Liver (tissue), 8 donors: ENCODE measurements at regions not wholly inside any gene's neighbourhood (a gene's known extent, or its start where the extent isn't known, plus 50 kb on each side); places are given as distances from the start of the nearest gene placed in this dataset.

Experiments used
- DNase-seq: peaks from one replicate; pipeline ENCODE4 v3.0.0-alpha.2; 2017; ENCODE audit warnings: low spot score
- H3K27ac ChIP-seq, 2 donors: one replicate each; pipeline ENCODE4 v1.7.0; 2013; ENCODE audit warnings: inconsistent platforms in 2 of 2, low read length in 2 of 2, control low read depth in 1 of 2, low read depth in 1 of 2, mild to moderate bottlenecking in 1 of 2
- H3K27me3 ChIP-seq, 4 donors: one replicate each; pipeline versions ENCODE4 v1.6.1 to v1.7.0; 2013; ENCODE audit warnings: low read length in 3 of 4, inconsistent platforms in 1 of 4, mild to moderate bottlenecking in 1 of 4, moderate library complexity in 1 of 4; ENCODE audit not compliant: control insufficient read depth in 4 of 4, insufficient read depth in 4 of 4
- H3K36me3 ChIP-seq, 4 donors: one replicate each; pipeline versions ENCODE4 v1.6.1 to v1.7.0; 2013; ENCODE audit warnings: low read length in 3 of 4, mild to moderate bottlenecking in 3 of 4, low read depth in 1 of 4, moderate library complexity in 1 of 4; ENCODE audit not compliant: control insufficient read depth in 4 of 4, insufficient read depth in 3 of 4
- H3K4me1 ChIP-seq, 4 donors: one replicate each; pipeline versions ENCODE4 v1.6.1 to v1.7.0; 2013; ENCODE audit warnings: low read length in 3 of 4, mild to moderate bottlenecking in 3 of 4, moderate library complexity in 1 of 4; ENCODE audit not compliant: control insufficient read depth in 4 of 4, insufficient read depth in 4 of 4
- H3K4me3 ChIP-seq, 3 donors: one replicate each; pipeline versions ENCODE4 v1.6.1 to v1.7.0; 2013; ENCODE audit warnings: low read length in 3 of 3, control low read depth in 1 of 3, low read depth in 1 of 3, mild to moderate bottlenecking in 1 of 3
- H3K9ac ChIP-seq, 2 donors: one replicate each; pipeline ENCODE4 v1.7.0; 2013; ENCODE audit warnings: low read length in 2 of 2, mild to moderate bottlenecking in 2 of 2, moderate library complexity in 2 of 2, control low read depth in 1 of 2, low read depth in 1 of 2
- H3K9me3 ChIP-seq, 4 donors: one replicate each; pipeline versions ENCODE4 v1.6.1 to v1.7.0; 2013; ENCODE audit warnings: low read length in 3 of 4; ENCODE audit not compliant: control insufficient read depth in 4 of 4
- ATF3 ChIP-seq: IDR thresholded peaks from 2 replicates; pipeline ENCODE4 v1.6.1; 2016; ENCODE audit warnings: antibody characterized with exemption
- CTCF ChIP-seq: fragments of 150-350 bp; IDR thresholded peaks from 2 replicates; pipeline ENCODE4 v1.5.1; 2017; ENCODE audit warnings: improper control_type of control experiment, low read depth, low read length; ENCODE audit not compliant: missing input control
- EGR1 ChIP-seq, 2 donors: IDR thresholded peaks; 2 replicates each; pipeline ENCODE4 v1.6.1; 2016 to 2018; ENCODE audit warnings: antibody characterized with exemption in 2 of 2, low read depth in 2 of 2
- FOXA1 ChIP-seq: IDR thresholded peaks from 2 replicates; pipeline ENCODE4 v1.6.1; 2016; ENCODE audit warnings: antibody characterized with exemption
- FOXA2 ChIP-seq: IDR thresholded peaks from 2 replicates; pipeline ENCODE4 v1.6.1; 2016; ENCODE audit warnings: antibody characterized with exemption
- GABPA ChIP-seq, 2 donors: IDR thresholded peaks in 1 of 2; conservative IDR thresholded peaks in 1 of 2; 2 replicates each; pipeline ENCODE4 v1.6.1; 2016; ENCODE audit warnings: antibody characterized with exemption in 2 of 2, mild to moderate bottlenecking in 1 of 2, moderate library complexity in 1 of 2
- HNF4A ChIP-seq, 2 donors: conservative IDR thresholded peaks; 2 replicates each; pipeline ENCODE4 v1.6.1; 2016; ENCODE audit warnings: antibody characterized with exemption in 2 of 2, mild to moderate bottlenecking in 2 of 2
- HNF4G ChIP-seq: IDR thresholded peaks from 2 replicates; pipeline ENCODE4 v1.6.1; 2016; ENCODE audit warnings: antibody characterized with exemption
- JUND ChIP-seq, 2 donors: IDR thresholded peaks; 2 replicates each; pipeline ENCODE4 v1.6.1; 2016; ENCODE audit warnings: antibody characterized with exemption in 2 of 2
- MAX ChIP-seq: IDR thresholded peaks from 2 replicates; pipeline ENCODE4 v1.6.1; 2016; ENCODE audit warnings: antibody characterized with exemption
- NR2F2 ChIP-seq: IDR thresholded peaks from 2 replicates; pipeline ENCODE4 v1.6.1; 2016; ENCODE audit warnings: antibody characterized with exemption
- RAD21 ChIP-seq, 2 donors: IDR thresholded peaks; 2 replicates each; pipeline ENCODE4 v1.6.1; 2016; ENCODE audit warnings: antibody characterized with exemption in 2 of 2, mild to moderate bottlenecking in 2 of 2
- REST ChIP-seq: IDR thresholded peaks from 2 replicates; pipeline ENCODE4 v1.6.1; 2016; ENCODE audit warnings: antibody characterized with exemption, mild to moderate bottlenecking
- RXRA ChIP-seq, 2 donors: IDR thresholded peaks; 2 replicates each; pipeline ENCODE4 v1.6.1; 2017 to 2018; ENCODE audit warnings: antibody characterized with exemption in 2 of 2, mild to moderate bottlenecking in 1 of 2
- SP1 ChIP-seq: IDR thresholded peaks from 2 replicates; pipeline ENCODE4 v1.6.1; 2018; ENCODE audit warnings: antibody characterized with exemption, mild to moderate bottlenecking
- TAF1 ChIP-seq: conservative IDR thresholded peaks from 2 replicates; pipeline ENCODE4 v1.6.1; 2016; ENCODE audit warnings: antibody characterized with exemption, mild to moderate bottlenecking
- YY1 ChIP-seq: IDR thresholded peaks from 2 replicates; pipeline ENCODE4 v1.6.1; 2016; ENCODE audit warnings: antibody characterized with exemption, mild to moderate bottlenecking
- ZBTB33 ChIP-seq: IDR thresholded peaks from 2 replicates; pipeline ENCODE4 v1.6.1; 2016; ENCODE audit warnings: antibody characterized with exemption
- WGBS: extraction: QIAGEN DNeasy Blood & Tissue Kit; methylation state at CpG from one replicate; pipeline ENCODE4 v1.1.7; 2013; 5-methylcytosine and 5-hydroxymethylcytosine counted together
- donor health status: healthy.
- donor health status: healthy.
- donor health status: healthy.
- donor health status: healthy.
- donor health status: healthy.

- no peak for TF ChIP-seq TAF1
- no peak for TF ChIP-seq RXRA (IDR thresholded peaks at IDR 0.05)
- TF ChIP-seq ZBTB33: no peak
- TF ChIP-seq MAX: no peak
- no peak for TF ChIP-seq JUND (IDR thresholded peaks at IDR 0.05)
- TF ChIP-seq HNF4A (conservative IDR thresholded peaks at IDR 0.05): no peak
- no peak for TF ChIP-seq SP1
- no peak for TF ChIP-seq ATF3
- no peak for TF ChIP-seq EGR1 (IDR thresholded peaks at IDR 0.05; ENCODE audit: low read depth in 2 of 2)
- TF ChIP-seq REST: no peak
- TF ChIP-seq HNF4G: no peak
- no peak for TF ChIP-seq FOXA1
- no peak for TF ChIP-seq NR2F2
- no peak for TF ChIP-seq RAD21 (IDR thresholded peaks at IDR 0.05)
- no peak for TF ChIP-seq GABPA (IDR thresholded peaks at IDR 0.05 in 1 of 2, conservative IDR thresholded peaks at IDR 0.05 in 1 of 2)
- TF ChIP-seq CTCF: no peak
- no peak for TF ChIP-seq YY1
- no peak for TF ChIP-seq FOXA2
- Histone ChIP-seq H3K36me3 (no peaks in the 10 kb centered on the region), H3K27me3 (peaks cover 0 to 4% (median 0%) of the 10 kb centered on the region in 4 donors), H3K4me1 (no peaks in the 10 kb centered on the region), H3K27ac (no peak overlapping the region), H3K4me3 (no peak overlapping the region), H3K9me3 (no peaks in the 10 kb centered on the region), H3K9ac (no peak overlapping the region)
- DNase-seq: no peak
- WGBS: 77% methylated on average over 12 of the region's 12 CpGs
These were observed 149.5 kb downstream of the SEC23IP start for GRCh38 chr10:120041807-120042559.
